WTC11 (cell line): ENCODE measurements at regions not wholly inside any gene's neighbourhood (a gene's known extent, or its start where the extent isn't known, plus 50 kb on each side); places are given as distances from the start of the nearest gene placed in this dataset.
"Not testable (repeated sequence)": the region's sequence is repeated elsewhere in the genome, so short reads cannot be mapped to it uniquely, and the experiment has no call there.

Experiments
- ATAC-seq: fragments of 200-7000 bp; cut with Tn5 transposase; 2 replicates; pipeline ENCODE4 v1.10.0; 2021; ENCODE audit warnings: mild to moderate bottlenecking, moderate library complexity
- CTCF ChIA-PET: fragments of 300-600 bp; sonication (Branson Sonifier 250); formaldehyde crosslinking; loops from one replicate; lab custom pipeline; 2021; ENCODE audit warnings: antibody characterized with exemption; lab: Charles Lee
- POLR2A ChIA-PET: fragments of 350-600 bp; sonication (Branson Sonifier 250); formaldehyde crosslinking; loops from one replicate; lab custom pipeline; 2021; ENCODE audit warnings: antibody characterized with exemption; lab: Charles Lee
- DNase-seq: peaks from one replicate; pipeline ENCODE4 v3.0.0; 2021; ENCODE audit warnings: low spot score
- H3K27ac Mint-ChIP-seq: 2 replicates; pipeline ENCODE4 v1.8.0; 2021; ENCODE audit warnings: mixed read lengths
- H3K27me3 Mint-ChIP-seq: 2 replicates; pipeline ENCODE4 v1.8.0; 2021; ENCODE audit warnings: low read depth, mild to moderate bottlenecking, moderate library complexity, mixed read lengths
- H3K36me3 Mint-ChIP-seq: 2 replicates; pipeline ENCODE4 v1.8.0; 2021; ENCODE audit warnings: mixed read lengths
- H3K4me1 Mint-ChIP-seq: 2 replicates; pipeline ENCODE4 v1.8.0; 2022; ENCODE audit warnings: mixed read lengths
- H3K4me3 Mint-ChIP-seq: 2 replicates; pipeline ENCODE4 v1.8.0; 2021; ENCODE audit warnings: mild to moderate bottlenecking, moderate library complexity, mixed read lengths
- H3K9me3 Mint-ChIP-seq: 2 replicates; pipeline ENCODE4 v1.8.0; 2021; ENCODE audit warnings: mixed read lengths
- ATF1 ChIP-seq: sonication (generic); formaldehyde crosslinking; IDR thresholded peaks from 2 replicates; pipeline ENCODE4 v1.8.1; 2023; ENCODE audit warnings: mild to moderate bottlenecking, moderate library complexity, missing genetic modification reagents
- ATF3 ChIP-seq: sonication (generic); formaldehyde crosslinking; conservative IDR thresholded peaks from 2 replicates; pipeline ENCODE4 v1.8.1; 2022; ENCODE audit warnings: mild to moderate bottlenecking, missing genetic modification reagents
- CBFB ChIP-seq: sonication (generic); formaldehyde crosslinking; IDR thresholded peaks from 2 replicates; pipeline ENCODE4 v1.8.1; 2022; ENCODE audit warnings: mild to moderate bottlenecking, low read depth, missing genetic modification reagents
- CREM ChIP-seq: sonication (generic); formaldehyde crosslinking; IDR thresholded peaks from 2 replicates; pipeline ENCODE4 v1.8.1; 2022; ENCODE audit warnings: mild to moderate bottlenecking, missing genetic modification reagents, moderate library complexity
- E2F4 ChIP-seq: sonication (generic); formaldehyde crosslinking; IDR thresholded peaks from 2 replicates; pipeline ENCODE4 v1.8.1; 2022; ENCODE audit warnings: low read depth, mild to moderate bottlenecking, moderate library complexity, missing genetic modification reagents, borderline replicate concordance
- E2F5 ChIP-seq: sonication (generic); formaldehyde crosslinking; IDR thresholded peaks from 2 replicates; pipeline ENCODE4 v1.8.1; 2022; ENCODE audit warnings: mild to moderate bottlenecking, moderate library complexity, missing genetic modification reagents
- ELF4 ChIP-seq: sonication (generic); formaldehyde crosslinking; IDR thresholded peaks from 2 replicates; pipeline ENCODE4 v1.8.1; 2022; ENCODE audit warnings: low read depth, mild to moderate bottlenecking, moderate library complexity, missing genetic modification reagents
- ETV6 ChIP-seq: sonication (generic); formaldehyde crosslinking; IDR thresholded peaks from 2 replicates; pipeline ENCODE4 v1.8.1; 2022; ENCODE audit warnings: mild to moderate bottlenecking, missing genetic modification reagents
- GABPB1 ChIP-seq: sonication (generic); formaldehyde crosslinking; IDR thresholded peaks from 2 replicates; pipeline ENCODE4 v1.8.1; 2023; ENCODE audit warnings: mild to moderate bottlenecking, missing genetic modification reagents
- HMGXB4 ChIP-seq: sonication (generic); formaldehyde crosslinking; IDR thresholded peaks from 2 replicates; pipeline ENCODE4 v1.8.1; 2023; ENCODE audit warnings: mild to moderate bottlenecking, moderate library complexity, missing genetic modification reagents
- NFATC4 ChIP-seq: fragments of 250-450 bp; sonication (Bioruptor Pico); IDR thresholded peaks from 2 replicates; pipeline ENCODE4 v1.9.0; 2021; ENCODE audit warnings: mild to moderate bottlenecking
- NFYB ChIP-seq: sonication (generic); formaldehyde crosslinking; conservative IDR thresholded peaks from 2 replicates; pipeline ENCODE4 v1.8.0; 2022; ENCODE audit warnings: low read depth, missing genetic modification reagents
- SMAD3 ChIP-seq: sonication (generic); formaldehyde crosslinking; IDR thresholded peaks from 2 replicates; pipeline ENCODE4 v1.8.0; 2022; ENCODE audit warnings: missing genetic modification reagents, mild to moderate bottlenecking, borderline replicate concordance
- SOX15 ChIP-seq: fragments of 250-450 bp; sonication (Bioruptor Pico); IDR thresholded peaks from 2 replicates; pipeline ENCODE4 v1.9.0; 2021; ENCODE audit warnings: mild to moderate bottlenecking
- USF1 ChIP-seq: sonication (generic); formaldehyde crosslinking; IDR thresholded peaks from 2 replicates; pipeline ENCODE4 v1.8.0; 2022; ENCODE audit warnings: mild to moderate bottlenecking, missing genetic modification reagents
- ZBTB21 ChIP-seq: sonication (generic); formaldehyde crosslinking; IDR thresholded peaks from 2 replicates; pipeline ENCODE4 v1.8.1; 2023; ENCODE audit warnings: mild to moderate bottlenecking, missing genetic modification reagents, borderline replicate concordance
- ZBTB43 ChIP-seq: sonication (generic); formaldehyde crosslinking; IDR thresholded peaks from 2 replicates; pipeline ENCODE4 v1.8.1; 2023; ENCODE audit warnings: mild to moderate bottlenecking, missing genetic modification reagents
- ZMAT4 ChIP-seq: fragments of 250-450 bp; sonication (Bioruptor Pico); IDR thresholded peaks from 2 replicates; pipeline ENCODE4 v1.9.0; 2021; ENCODE audit warnings: mild to moderate bottlenecking
- ZNF219 ChIP-seq: sonication (generic); formaldehyde crosslinking; IDR thresholded peaks from 2 replicates; pipeline ENCODE4 v1.8.0; 2023; ENCODE audit warnings: missing genetic modification reagents, mild to moderate bottlenecking, borderline replicate concordance
- ZNF232 ChIP-seq: sonication (generic); formaldehyde crosslinking; IDR thresholded peaks from 2 replicates; pipeline ENCODE4 v1.8.0; 2022; ENCODE audit warnings: mild to moderate bottlenecking, missing genetic modification reagents
- ZNF317 ChIP-seq: sonication (generic); formaldehyde crosslinking; IDR thresholded peaks from 2 replicates; pipeline ENCODE4 v1.8.1; 2023; ENCODE audit warnings: low read depth, mild to moderate bottlenecking, moderate library complexity, missing genetic modification reagents, borderline replicate concordance
- ZNF532 ChIP-seq: fragments of 250-450 bp; sonication (Bioruptor Pico); IDR thresholded peaks from 2 replicates; pipeline ENCODE4 v1.9.0; 2021; ENCODE audit warnings: mild to moderate bottlenecking, borderline replicate concordance

GRCh38 chr7:84921154-84921553 is 265.7 kb downstream of the SEMA3D start:
- H3K4me3 Mint-ChIP-seq = no peak overlapping the region
- peaks cover 29% of the 10 kb centered on the region for H3K9me3 Mint-ChIP-seq
- TF ChIP-seq ETV6 (CRISPR knock-in tag) = no peak
- no peak for TF ChIP-seq ATF1
- no peak for TF ChIP-seq CREM (CRISPR knock-in tag)
- no peak for TF ChIP-seq ZBTB21 (CRISPR knock-in tag)
- TF ChIP-seq ZNF219 (CRISPR knock-in tag) = no peak
- TF ChIP-seq ZBTB43 (CRISPR knock-in tag) = no peak
- no peak for TF ChIP-seq ZNF317 (CRISPR knock-in tag)
- TF ChIP-seq SMAD3 (CRISPR knock-in tag) = no peak
- no peak for TF ChIP-seq ZMAT4 (CRISPR knock-in tag)
- TF ChIP-seq SOX15 (CRISPR knock-in tag) = no peak
- TF ChIP-seq ATF3 (CRISPR knock-in tag) = no peak
- no peak for TF ChIP-seq CBFB (CRISPR knock-in tag)
- no peak for TF ChIP-seq USF1 (CRISPR knock-in tag)
- no peak for TF ChIP-seq E2F4 (CRISPR knock-in tag)
- no peak for TF ChIP-seq HMGXB4
- TF ChIP-seq NFATC4 = no peak
- TF ChIP-seq, all 79 proteins: peak for 0
- peaks cover 25% of the 10 kb centered on the region for H3K36me3 Mint-ChIP-seq
- H3K27ac Mint-ChIP-seq = no peak overlapping the region
- POLR2A ChIA-PET = no interaction called here
- H3K4me1 Mint-ChIP-seq = peaks cover 5% of the 10 kb centered on the region
- CTCF ChIA-PET = no interaction called here
- H3K27me3 Mint-ChIP-seq = no peaks in the 10 kb centered on the region
- ATAC-seq = no peak
- DNase-seq = no peak

- H3K4me3 Mint-ChIP-seq, H3K27ac Mint-ChIP-seq, H3K27me3 Mint-ChIP-seq, ATAC-seq, CTCF ChIA-PET, DNase-seq, POLR2A ChIA-PET: not testable (repeated sequence)
- H3K4me1 Mint-ChIP-seq = peaks cover 35% of the 10 kb centered on the region
- peaks cover 25% of the 10 kb centered on the region for H3K36me3 Mint-ChIP-seq
- H3K9me3 Mint-ChIP-seq = peaks cover 29% of the 10 kb centered on the region
These were observed 269.9 kb downstream of the SEMA3D start for GRCh38 chr7:84916973-84917372.

GRCh38 chr7:84916161-84916560 is 270.7 kb downstream of the SEMA3D start:
- Mint-ChIP-seq H3K27ac (no peak overlapping the region), H3K4me1 (peaks cover 40% of the 10 kb centered on the region), H3K36me3 (peaks cover 25% of the 10 kb centered on the region), H3K9me3 (peaks cover 29% of the 10 kb centered on the region), H3K4me3 (no peak overlapping the region), H3K27me3 (no peaks in the 10 kb centered on the region)
- CTCF ChIA-PET = no interaction called here
- no peak for ATAC-seq
- POLR2A ChIA-PET = no interaction called here
- DNase-seq = no peak
- 0 out of 2 replicates have a peak, but pooled peaks have one; percentile 26 for TF ChIP-seq GABPB1
- TF ChIP-seq NFYB (CRISPR knock-in tag) = no peak
- no peak for TF ChIP-seq E2F5 (CRISPR knock-in tag)
- TF ChIP-seq ELF4 (CRISPR knock-in tag) = no peak
- no peak for TF ChIP-seq ZNF532 (CRISPR knock-in tag)
- TF ChIP-seq ZNF232 (CRISPR knock-in tag) = no peak
